ENCODE measurements at regions not wholly inside any gene's neighbourhood (a gene's known extent, or its start where the extent isn't known, plus 50 kb on each side); places are given as distances from the start of the nearest gene placed in this dataset.
A peak's percentile ranks its signal among the peaks of the same experiment; 100 is the strongest.

DNA sequence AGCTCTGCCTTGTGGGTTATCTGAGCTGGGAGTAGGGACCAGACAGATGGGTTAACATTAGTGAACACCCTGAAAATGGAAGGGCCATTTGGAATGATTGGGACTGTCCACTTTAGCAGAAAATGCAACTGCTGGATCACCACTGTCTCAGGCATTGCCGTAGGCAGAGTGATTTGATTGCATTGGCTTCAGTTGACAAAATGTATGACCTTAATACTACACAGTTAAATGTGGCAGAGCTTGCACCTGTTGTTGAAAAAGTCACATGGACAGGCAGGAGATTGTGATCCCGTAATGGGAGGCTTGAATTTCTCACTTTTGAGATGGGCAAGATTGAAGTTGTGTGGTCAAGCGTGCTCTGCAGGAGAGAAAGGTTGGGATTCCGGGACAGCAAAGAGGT lies 166.5 kb upstream of the PUDP start:
- H3K4me1 ChIP-seq (ENCODE audit: control insufficient read depth, insufficient read depth, low read length, unreplicated experiment) = peaks cover 26% of the 10 kb centered on the region
- no peak overlapping the region for H3K27ac ChIP-seq (ENCODE audit: low read depth, low read length)
- H3K79me2 ChIP-seq (ENCODE audit: control insufficient read depth, insufficient read depth, low read length, unreplicated experiment) = no peaks in the 10 kb centered on the region
- no peak overlapping the region for H3K4me3 ChIP-seq (ENCODE audit: low read depth, low read length)
- no peak overlapping the region for H2AFZ ChIP-seq (ENCODE audit: low read length, unreplicated experiment)
- H3K36me3 ChIP-seq (ENCODE audit: insufficient read depth, low read length) = no peaks in the 10 kb centered on the region
- H3K27me3 ChIP-seq (ENCODE audit: insufficient read depth, low read length) = no peaks in the 10 kb centered on the region

DNA sequence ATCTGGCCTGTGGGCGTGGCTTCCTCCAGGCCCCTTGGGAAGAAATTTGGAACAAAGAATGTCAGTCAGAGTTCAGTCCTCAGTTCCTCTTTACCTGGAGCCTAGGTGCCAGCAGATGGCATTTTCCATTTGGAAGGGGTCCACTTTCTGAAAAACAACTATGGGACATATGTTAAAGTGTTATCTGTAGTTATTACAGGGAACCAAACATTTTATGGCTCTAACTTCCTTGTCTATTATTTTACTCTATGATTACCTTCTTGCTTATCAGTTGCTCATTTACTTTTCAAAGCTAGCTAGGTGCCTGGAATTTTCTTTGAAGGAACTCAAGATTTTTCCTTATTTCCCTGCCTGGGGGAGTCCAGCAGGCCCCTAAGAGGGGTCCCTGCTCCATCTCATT lies 159.8 kb upstream of the PUDP start:
- no peak overlapping the region for H2AFZ ChIP-seq (ENCODE audit: low read length, unreplicated experiment)
- H3K27ac ChIP-seq (ENCODE audit: low read depth, low read length) = no peak overlapping the region
- no peak overlapping the region for H3K4me3 ChIP-seq (ENCODE audit: low read depth, low read length)
- H3K4me1 ChIP-seq (ENCODE audit: control insufficient read depth, insufficient read depth, low read length, unreplicated experiment) = no peaks in the 10 kb centered on the region
- no peaks in the 10 kb centered on the region for H3K36me3 ChIP-seq (ENCODE audit: insufficient read depth, low read length)
- H3K27me3 ChIP-seq (ENCODE audit: insufficient read depth, low read length) = no peaks in the 10 kb centered on the region
- no peaks in the 10 kb centered on the region for H3K79me2 ChIP-seq (ENCODE audit: control insufficient read depth, insufficient read depth, low read length, unreplicated experiment)

DNA sequence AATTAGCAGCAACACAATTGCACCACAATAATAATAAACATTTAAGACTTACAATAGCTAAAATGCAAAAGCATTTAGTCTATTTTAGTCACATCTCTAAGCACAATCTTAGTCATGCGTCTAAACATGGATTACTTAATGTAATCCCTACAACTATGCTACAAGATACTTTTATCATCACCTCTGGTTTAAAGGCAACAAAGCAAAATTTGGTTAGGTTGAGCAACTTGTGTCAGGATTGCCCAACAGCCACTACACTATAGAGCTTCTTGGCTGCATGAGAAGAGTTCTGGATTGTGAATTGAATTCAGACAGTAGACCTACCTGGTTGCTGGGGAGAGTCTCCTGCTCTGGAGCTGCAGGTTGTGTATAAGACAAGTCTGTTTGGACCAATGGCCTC lies 146.5 kb upstream of the PUDP start:
- no peaks in the 10 kb centered on the region for H3K36me3 ChIP-seq (ENCODE audit: insufficient read depth, low read length)
- no peak overlapping the region for H2AFZ ChIP-seq (ENCODE audit: low read length, unreplicated experiment)
- H3K4me3 ChIP-seq (ENCODE audit: low read depth, low read length) = no peak overlapping the region
- no peaks in the 10 kb centered on the region for H3K79me2 ChIP-seq (ENCODE audit: control insufficient read depth, insufficient read depth, low read length, unreplicated experiment)
- no peak overlapping the region for H3K27ac ChIP-seq (ENCODE audit: low read depth, low read length)
- H3K4me1 ChIP-seq (ENCODE audit: control insufficient read depth, insufficient read depth, low read length, unreplicated experiment) = no peaks in the 10 kb centered on the region
- no peaks in the 10 kb centered on the region for H3K27me3 ChIP-seq (ENCODE audit: insufficient read depth, low read length)

DNA sequence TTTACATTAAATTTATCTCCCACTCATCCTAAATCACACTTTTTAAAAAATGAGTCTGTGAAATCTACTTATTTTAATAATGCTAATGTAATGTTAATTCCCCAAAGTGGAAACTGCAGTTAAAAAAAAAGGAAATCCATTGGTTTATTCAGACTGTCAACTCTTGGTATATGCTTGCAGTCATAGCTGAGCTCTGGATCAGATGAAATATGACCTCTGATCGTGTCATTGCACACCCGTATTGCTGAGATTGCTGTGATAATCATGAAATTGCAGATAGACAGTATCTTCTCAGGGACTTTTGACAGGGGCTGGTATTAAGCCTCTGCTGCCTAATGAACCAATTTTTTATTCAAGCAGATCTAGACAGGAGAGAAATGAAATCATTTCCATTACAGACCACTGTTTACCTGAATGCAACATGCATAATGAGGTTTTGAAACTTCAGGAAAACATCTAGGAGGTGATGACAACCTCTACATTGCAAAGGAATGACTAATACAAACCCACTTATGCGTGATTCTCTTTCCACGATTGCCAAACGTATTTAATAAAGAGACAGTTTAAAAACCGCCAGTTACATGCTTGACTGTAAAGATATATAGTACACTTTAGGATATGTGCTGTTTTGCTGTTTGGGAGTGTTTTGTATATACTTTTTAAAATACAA lies 138.3 kb upstream of the PUDP start:
- Histone ChIP-seq H3K27me3 (ENCODE audit: insufficient read depth, low read length) (no peaks in the 10 kb centered on the region), H3K4me1 (ENCODE audit: control insufficient read depth, insufficient read depth, low read length, unreplicated experiment) (peaks cover 15% of the 10 kb centered on the region), H3K27ac (ENCODE audit: low read depth, low read length) (no peak overlapping the region; the same call in 1 of the 2 replicates), H3K4me3 (ENCODE audit: low read depth, low read length) (no peak overlapping the region; the same call in 1 of the 2 replicates), H3K36me3 (ENCODE audit: insufficient read depth, low read length) (no peaks in the 10 kb centered on the region), H3K79me2 (ENCODE audit: control insufficient read depth, insufficient read depth, low read length, unreplicated experiment) (no peaks in the 10 kb centered on the region), H2AFZ (ENCODE audit: low read length, unreplicated experiment) (no peak overlapping the region)

DNA sequence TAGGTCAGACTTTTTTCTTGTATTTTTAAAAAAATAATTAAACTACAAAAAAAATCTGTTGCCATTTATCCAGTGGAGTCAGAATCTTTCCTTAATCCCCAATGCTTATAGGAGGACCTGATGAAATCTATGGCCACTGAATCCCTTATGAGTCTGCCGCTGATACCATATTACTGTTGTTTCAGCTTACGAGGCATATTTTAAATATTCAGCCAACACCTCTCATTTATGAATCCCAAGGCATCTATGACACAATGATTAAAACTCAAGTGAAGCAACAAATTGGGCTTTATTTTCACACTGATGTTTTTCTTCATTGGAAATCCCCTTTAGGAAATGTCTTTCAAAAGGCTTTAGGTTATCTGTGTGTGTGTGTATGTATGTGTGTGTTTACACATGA lies 137.8 kb upstream of the PUDP start:
- no peak overlapping the region for H3K27ac ChIP-seq (ENCODE audit: low read depth, low read length)

DNA sequence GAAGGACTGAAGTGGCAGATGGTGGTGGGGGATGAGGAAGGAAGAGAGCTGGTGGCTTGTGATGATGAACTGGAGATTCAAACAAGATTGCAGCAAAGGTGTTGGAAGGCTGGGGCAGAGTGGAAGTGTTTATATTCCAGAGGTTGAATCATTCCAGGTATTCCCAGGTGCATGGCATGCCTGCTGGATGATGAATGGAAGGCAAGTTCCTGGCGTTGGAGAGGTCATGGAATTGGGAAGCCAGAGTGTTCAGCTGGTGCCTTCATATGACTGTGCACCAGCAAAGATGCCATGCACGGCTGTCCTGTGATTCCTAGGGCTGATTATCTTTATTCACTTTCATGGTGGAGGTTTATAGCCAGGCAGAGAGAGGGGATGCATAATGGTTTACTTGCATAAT lies 135.8 kb upstream of the PUDP start:
- Histone ChIP-seq H3K79me2 (ENCODE audit: control insufficient read depth, insufficient read depth, low read length, unreplicated experiment) (no peaks in the 10 kb centered on the region), H3K4me3 (ENCODE audit: low read depth, low read length) (no peak overlapping the region), H3K36me3 (ENCODE audit: insufficient read depth, low read length) (no peaks in the 10 kb centered on the region), H2AFZ (ENCODE audit: low read length, unreplicated experiment) (no peak overlapping the region), H3K4me1 (ENCODE audit: control insufficient read depth, insufficient read depth, low read length, unreplicated experiment) (peaks cover 15% of the 10 kb centered on the region), H3K27ac (ENCODE audit: low read depth, low read length) (no peak overlapping the region), H3K27me3 (ENCODE audit: insufficient read depth, low read length) (no peaks in the 10 kb centered on the region)

More for the DNA sequence above, 137.8 kb upstream of the PUDP start:
- H3K4me3 ChIP-seq (ENCODE audit: low read depth, low read length) = no peak overlapping the region
- H3K36me3 ChIP-seq (ENCODE audit: insufficient read depth, low read length) = no peaks in the 10 kb centered on the region
- H3K27me3 ChIP-seq (ENCODE audit: insufficient read depth, low read length) = no peaks in the 10 kb centered on the region
- H3K79me2 ChIP-seq (ENCODE audit: control insufficient read depth, insufficient read depth, low read length, unreplicated experiment) = no peaks in the 10 kb centered on the region
- no peak overlapping the region for H2AFZ ChIP-seq (ENCODE audit: low read length, unreplicated experiment)
- H3K4me1 ChIP-seq (ENCODE audit: control insufficient read depth, insufficient read depth, low read length, unreplicated experiment) = peaks cover 15% of the 10 kb centered on the region

DNA sequence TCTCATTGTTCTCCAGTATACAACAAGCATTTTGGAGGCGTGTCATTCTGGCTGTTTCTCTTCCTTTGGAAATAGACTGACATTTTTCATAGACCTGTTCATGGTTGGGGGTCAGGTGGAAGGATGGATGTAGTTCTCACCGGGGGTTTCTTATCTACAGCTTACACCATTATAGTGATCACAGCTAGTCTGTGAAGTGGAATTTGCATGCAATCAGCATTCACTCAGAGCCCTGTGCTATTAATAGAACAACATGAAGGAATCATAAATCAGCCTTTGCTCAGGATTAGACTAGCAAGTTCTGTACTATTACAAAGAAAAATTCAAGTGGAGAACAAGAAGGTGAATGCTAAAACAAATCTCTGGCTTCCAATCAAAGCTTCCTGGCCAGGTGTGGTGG lies 132.6 kb upstream of the PUDP start:
- no peaks in the 10 kb centered on the region for H3K79me2 ChIP-seq (ENCODE audit: control insufficient read depth, insufficient read depth, low read length, unreplicated experiment)
- H3K27me3 ChIP-seq (ENCODE audit: insufficient read depth, low read length) = no peaks in the 10 kb centered on the region
- H3K4me3 ChIP-seq (ENCODE audit: low read depth, low read length) = no peak overlapping the region
- no peak overlapping the region for H2AFZ ChIP-seq (ENCODE audit: low read length, unreplicated experiment)
- no peaks in the 10 kb centered on the region for H3K4me1 ChIP-seq (ENCODE audit: control insufficient read depth, insufficient read depth, low read length, unreplicated experiment)
- no peak overlapping the region for H3K27ac ChIP-seq (ENCODE audit: low read depth, low read length)
- H3K36me3 ChIP-seq (ENCODE audit: insufficient read depth, low read length) = no peaks in the 10 kb centered on the region

DNA sequence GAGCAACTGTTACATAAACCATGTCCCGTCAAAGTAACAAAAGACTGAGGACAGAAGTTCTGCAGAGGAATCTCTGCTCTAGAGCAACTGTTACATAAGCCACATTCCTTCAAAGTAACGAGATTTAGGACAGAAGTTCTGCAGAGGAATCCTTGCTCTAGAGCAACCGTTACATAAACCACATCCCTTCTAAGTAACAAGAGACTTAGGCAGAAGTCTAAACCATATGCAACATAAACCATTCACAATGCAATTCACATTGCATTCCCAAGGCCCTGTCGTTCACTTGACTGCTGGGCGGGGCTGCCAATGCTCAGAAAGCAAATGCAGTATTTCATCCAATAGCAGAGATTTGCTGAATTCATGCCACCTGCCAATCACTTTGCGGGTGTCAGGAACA lies 124.4 kb upstream of the PUDP start:
- Histone ChIP-seq H3K27ac (ENCODE audit: low read depth, low read length) (no peak overlapping the region), H3K36me3 (ENCODE audit: insufficient read depth, low read length) (no peaks in the 10 kb centered on the region), H2AFZ (ENCODE audit: low read length, unreplicated experiment) (no peak overlapping the region), H3K4me1 (ENCODE audit: control insufficient read depth, insufficient read depth, low read length, unreplicated experiment) (peaks cover 13% of the 10 kb centered on the region), H3K79me2 (ENCODE audit: control insufficient read depth, insufficient read depth, low read length, unreplicated experiment) (no peaks in the 10 kb centered on the region), H3K27me3 (ENCODE audit: insufficient read depth, low read length) (no peaks in the 10 kb centered on the region), H3K4me3 (ENCODE audit: low read depth, low read length) (no peak overlapping the region)

DNA sequence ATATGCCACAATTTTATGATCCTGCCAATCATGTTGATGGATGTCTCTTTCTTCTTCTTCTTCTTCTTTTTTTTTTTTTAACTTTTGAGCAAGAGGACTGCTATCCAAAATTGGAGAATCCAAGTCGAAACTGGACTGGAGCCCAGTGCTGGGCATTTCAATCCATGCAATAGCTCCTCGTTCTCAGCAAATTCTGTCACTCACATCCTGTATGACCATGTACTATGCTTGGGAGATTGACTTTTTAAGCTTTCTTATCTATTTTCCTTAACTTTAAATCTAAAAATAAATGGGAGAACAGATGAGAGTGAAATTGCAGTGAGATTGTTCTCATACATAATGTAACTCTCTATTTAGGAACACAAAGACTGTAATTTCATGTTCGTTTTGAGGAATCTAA lies 123.0 kb upstream of the PUDP start:
- no peaks in the 10 kb centered on the region for H3K79me2 ChIP-seq (ENCODE audit: control insufficient read depth, insufficient read depth, low read length, unreplicated experiment)
- H3K4me3 ChIP-seq (ENCODE audit: low read depth, low read length) = no peak overlapping the region
- peaks cover 13% of the 10 kb centered on the region for H3K4me1 ChIP-seq (ENCODE audit: control insufficient read depth, insufficient read depth, low read length, unreplicated experiment)
- no peak overlapping the region for H3K27ac ChIP-seq (ENCODE audit: low read depth, low read length)
- no peak overlapping the region for H2AFZ ChIP-seq (ENCODE audit: low read length, unreplicated experiment)
- H3K27me3 ChIP-seq (ENCODE audit: insufficient read depth, low read length) = no peaks in the 10 kb centered on the region
- H3K36me3 ChIP-seq (ENCODE audit: insufficient read depth, low read length) = no peaks in the 10 kb centered on the region

DNA sequence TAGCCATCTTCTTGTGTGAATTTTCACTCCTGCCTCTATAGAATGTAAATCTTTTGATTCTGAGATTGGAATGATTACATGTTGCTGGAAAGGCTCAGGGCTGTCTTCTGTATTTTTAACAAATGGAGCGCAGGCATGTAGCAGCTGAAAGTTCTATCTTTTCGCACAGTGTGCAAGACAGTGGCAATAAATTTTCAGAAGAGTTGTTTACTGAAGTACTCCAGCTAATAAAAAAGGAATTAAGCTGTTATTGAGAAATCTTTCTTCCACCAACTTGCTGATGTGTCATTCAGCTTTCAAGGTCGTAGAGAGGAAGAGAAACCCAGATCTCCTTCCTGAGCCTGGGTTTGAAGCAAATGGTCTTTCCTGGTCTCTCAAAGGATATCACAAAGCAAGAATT lies 122.0 kb upstream of the PUDP start:
- peak overlapping the region; percentile 52 for H3K27ac ChIP-seq (ENCODE audit: low read depth, low read length)
- H2AFZ ChIP-seq (ENCODE audit: low read length, unreplicated experiment) = no peak overlapping the region
- H3K4me3 ChIP-seq (ENCODE audit: low read depth, low read length) = peak overlapping the region; percentile 17; the same call in 1 of the 2 replicates
- no peaks in the 10 kb centered on the region for H3K27me3 ChIP-seq (ENCODE audit: insufficient read depth, low read length)
- no peaks in the 10 kb centered on the region for H3K79me2 ChIP-seq (ENCODE audit: control insufficient read depth, insufficient read depth, low read length, unreplicated experiment)
- H3K36me3 ChIP-seq (ENCODE audit: insufficient read depth, low read length) = no peaks in the 10 kb centered on the region
- H3K4me1 ChIP-seq (ENCODE audit: control insufficient read depth, insufficient read depth, low read length, unreplicated experiment) = peaks cover 13% of the 10 kb centered on the region

DNA sequence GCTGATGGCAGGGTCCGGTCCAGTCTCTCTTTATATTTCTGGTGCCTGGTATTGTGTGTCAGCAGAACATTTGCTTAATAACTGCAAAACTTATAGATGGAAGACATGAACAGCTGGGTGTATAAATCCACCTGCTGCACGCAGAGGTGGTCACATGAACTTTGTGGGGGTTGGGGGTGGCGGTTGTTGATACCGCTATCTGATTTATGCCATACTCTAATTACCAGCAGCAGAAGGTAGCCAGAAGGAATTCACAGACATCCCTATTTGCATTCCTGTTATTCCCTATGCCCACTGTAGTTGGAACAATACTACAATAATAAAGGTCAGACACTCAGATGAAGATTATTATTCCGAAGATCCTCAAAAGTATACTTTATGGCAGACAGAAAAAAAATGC lies 121.6 kb upstream of the PUDP start:
- H3K27me3 ChIP-seq (ENCODE audit: insufficient read depth, low read length) = no peaks in the 10 kb centered on the region
- H3K79me2 ChIP-seq (ENCODE audit: control insufficient read depth, insufficient read depth, low read length, unreplicated experiment) = no peaks in the 10 kb centered on the region
- H2AFZ ChIP-seq (ENCODE audit: low read length, unreplicated experiment) = no peak overlapping the region
- peaks cover 13% of the 10 kb centered on the region for H3K4me1 ChIP-seq (ENCODE audit: control insufficient read depth, insufficient read depth, low read length, unreplicated experiment)
- 0 out of 2 replicates have a peak overlapping the region, but pooled peaks have one; percentile 52 for H3K27ac ChIP-seq (ENCODE audit: low read depth, low read length)
- H3K4me3 ChIP-seq (ENCODE audit: low read depth, low read length) = no peak overlapping the region
- H3K36me3 ChIP-seq (ENCODE audit: insufficient read depth, low read length) = no peaks in the 10 kb centered on the region

Measured in ACC112 (cell line).